Kidney (tissue), 13 donors: ENCODE measurements at regions not wholly inside any gene's neighbourhood (a gene's known extent, or its start where the extent isn't known, plus 50 kb on each side); places are given as distances from the start of the nearest gene placed in this dataset.
A peak's percentile ranks its signal among the peaks of the same experiment; 100 is the strongest.

ENCODE experiments used
- DNase-seq, 5 donors: peaks; one replicate each; pipeline ENCODE4 v3.0.0-alpha.2; 2013 to 2020
- FAIRE-seq: peaks from 2 replicates; lab custom pipeline; 2012; peaks lifted over from hg19 to GRCh38; lab: Jason Lieb, UNC
- H3K27ac ChIP-seq, 2 donors: one replicate each; pipeline ENCODE4 v1.7.0; 2013; ENCODE audit warnings: low read depth in 2 of 2, low read length in 2 of 2, inconsistent platforms in 1 of 2
- H3K27me3 ChIP-seq: one replicate; pipeline ENCODE4 v1.7.1; 2013; ENCODE audit warnings: low read length, inconsistent platforms; ENCODE audit not compliant: control insufficient read depth, insufficient read depth
- H3K36me3 ChIP-seq, 3 donors: one replicate each; pipeline versions ENCODE4 v1.7.0 to v1.7.1; 2013; ENCODE audit warnings: low read length in 3 of 3, control low read depth in 1 of 3, inconsistent platforms in 1 of 3; ENCODE audit not compliant: insufficient read depth in 3 of 3, control insufficient read depth in 2 of 3
- H3K4me1 ChIP-seq, 3 donors: one replicate each; pipeline versions ENCODE4 v1.7.0 to v1.7.1; 2013; ENCODE audit warnings: low read length in 3 of 3, inconsistent platforms in 1 of 3, low read depth in 1 of 3; ENCODE audit not compliant: control insufficient read depth in 2 of 3, insufficient read depth in 2 of 3
- H3K4me3 ChIP-seq, 3 donors: one replicate each; pipeline versions ENCODE4 v1.7.0 to v1.8.1; 2013; ENCODE audit warnings: low read length in 3 of 3, control low read depth in 1 of 3, inconsistent platforms in 1 of 3
- H3K9ac ChIP-seq, 3 donors: one replicate each; pipeline versions ENCODE4 v1.7.0 to v1.7.1; 2013; ENCODE audit warnings: low read length in 3 of 3, control low read depth in 1 of 3, inconsistent platforms in 1 of 3
- H3K9me3 ChIP-seq, 3 donors: one replicate each; pipeline versions ENCODE4 v1.7.0 to v1.7.1; 2013; ENCODE audit warnings: low read length in 3 of 3, control low read depth in 1 of 3, inconsistent platforms in 1 of 3; ENCODE audit not compliant: control insufficient read depth in 2 of 3, insufficient read depth in 1 of 3
- CTCF ChIP-seq: IDR thresholded peaks from 3 replicates; pipeline ENCODE4 v1.5.1; 2012; ENCODE audit warnings: mild to moderate bottlenecking, moderate library complexity, borderline replicate concordance; ENCODE audit not compliant: insufficient read depth; ENCODE audit errors: extremely low read depth
- intact Hi-C: fragments of 100-400 bp; cut with DNase I; formaldehyde crosslinking; loops from one replicate; pipeline ENCODE4 v1.11.1; 2022
- donor health status: control.
- donor health status: control.
- donor health status: control.
- donor health status: control.
- donor health status: control.
- donor health status: DM: yes; HTN: yes; CAD: no.
- donor health status: Normal renal cell carcinoma (clear cell type).

- FAIRE-seq (no peak), DNase-seq (no peak)
- no peak overlapping the region for H3K9ac ChIP-seq
- peak overlapping the region in 1 of 2 donors; percentile 35 for H3K27ac ChIP-seq
- TF ChIP-seq CTCF = no peak
- peaks cover 0 to 11% (median 0%) of the 10 kb centered on the region in 3 donors for H3K4me1 ChIP-seq
- no peak overlapping the region for H3K4me3 ChIP-seq
- H3K27me3 ChIP-seq = no peaks in the 10 kb centered on the region
- no peaks in the 10 kb centered on the region for H3K36me3 ChIP-seq
- no peaks in the 10 kb centered on the region for H3K9me3 ChIP-seq
- intact Hi-C loops = no loop called here
Observed at GRCh38 chr1:116287341-116288200, 85.5 kb upstream of the ATP1A1 start.

- FAIRE-seq = no peak
- intact Hi-C loops = no loop called here
Observed at GRCh38 chr1:116288201-116288598, 84.8 kb upstream of the ATP1A1 start.

GRCh38 chr1:116289193-116289592 lies 83.9 kb upstream of the ATP1A1 start:
- no peak overlapping the region for H3K27ac ChIP-seq
- intact Hi-C loops = no loop called here

More at GRCh38 chr1:116288201-116288598, 84.8 kb upstream of the ATP1A1 start:
- Histone ChIP-seq H3K36me3 (no peaks in the 10 kb centered on the region), H3K27ac (peak overlapping the region; percentile 6 to 35), H3K4me1 (peaks cover 0 to 11% (median 0%) of the 10 kb centered on the region in 3 donors), H3K9ac (no peak overlapping the region), H3K27me3 (no peaks in the 10 kb centered on the region), H3K9me3 (no peaks in the 10 kb centered on the region), H3K4me3 (no peak overlapping the region)
- DNase-seq = no peak
- no peak for TF ChIP-seq CTCF

More at GRCh38 chr1:116289193-116289592, 83.9 kb upstream of the ATP1A1 start:
- H3K36me3 ChIP-seq = no peaks in the 10 kb centered on the region
- no peak for DNase-seq
- H3K4me3 ChIP-seq = no peak overlapping the region
- no peak for FAIRE-seq
- H3K9ac ChIP-seq = no peak overlapping the region
- H3K27me3 ChIP-seq = no peaks in the 10 kb centered on the region
- no peak for TF ChIP-seq CTCF
- H3K9me3 ChIP-seq = no peaks in the 10 kb centered on the region
- H3K4me1 ChIP-seq = peaks cover 0 to 11% (median 0%) of the 10 kb centered on the region in 3 donors
